Endothelial cell of umbilical vein (primary cell): ENCODE measurements at regions not wholly inside any gene's neighbourhood (a gene's known extent, or its start where the extent isn't known, plus 50 kb on each side); places are given as distances from the start of the nearest gene placed in this dataset.

ENCODE experiments used
- BruUV-seq: library from RNA; stranded (reverse); fragments of 400-500 nt; replicated peaks from 2 replicates; lab custom pipeline; 2021; lab: Mats Ljungman, UMichigan
- CTCF ChIA-PET: fragments of 300-600, 350-600 bp; sonication (Branson Sonifier 250); formaldehyde crosslinking; loops from one replicate; lab custom pipeline; 2021; ENCODE audit warnings: antibody characterized with exemption, inconsistent platforms; lab: Charles Lee
- POLR2A ChIA-PET: fragments of 300-600, 350-600 bp; sonication (Branson Sonifier 250); formaldehyde crosslinking; loops from one replicate; lab custom pipeline; 2021; ENCODE audit warnings: antibody characterized with exemption, inconsistent platforms; lab: Charles Lee
- DNase-seq: peaks from one replicate; pipeline ENCODE4 v3.0.0-alpha.2; 2011; ENCODE audit warnings: low read depth, low spot score
- FAIRE-seq: peaks from 2 replicates; lab custom pipeline; 2011; peaks lifted over from hg19 to GRCh38; lab: Jason Lieb, UNC
- H2AFZ ChIP-seq: 2 replicates; pipeline ENCODE4 v1.6.0; 2012; ENCODE audit warnings: low read depth, low read length, control low read depth, inconsistent platforms
- H3K27ac ChIP-seq: 2 replicates; pipeline ENCODE4 v1.5.1; 2011; ENCODE audit warnings: low read depth, mild to moderate bottlenecking, control low read depth, low read length, moderate library complexity; ENCODE audit not compliant: insufficient read depth
- H3K27me3 ChIP-seq, 2 experiments: 2 replicates each; pipeline versions ENCODE4 v1.6.0 to v1.6.1; 2011; ENCODE audit warnings: low read length in 2 of 2, mixed read lengths in 1 of 2; ENCODE audit not compliant: control insufficient read depth in 2 of 2, insufficient read depth in 2 of 2
- H3K36me3 ChIP-seq, 2 experiments: 2 replicates in 1 of 2; 3 replicates in 1 of 2; pipeline ENCODE4 v1.5.1; 2011; ENCODE audit warnings: low read length in 2 of 2, mild to moderate bottlenecking in 1 of 2, moderate library complexity in 1 of 2; ENCODE audit not compliant: control insufficient read depth in 2 of 2, insufficient read depth in 2 of 2; ENCODE audit errors: extremely low read depth in 1 of 2
- H3K4me1 ChIP-seq: 3 replicates; pipeline ENCODE4 v1.5.1; 2011; ENCODE audit warnings: mild to moderate bottlenecking, low read length; ENCODE audit not compliant: control insufficient read depth, insufficient read depth; ENCODE audit errors: extremely low read depth
- H3K4me2 ChIP-seq: 2 replicates; pipeline ENCODE4 v1.6.1; 2011; ENCODE audit warnings: low read length, control low read depth, mixed read lengths; ENCODE audit not compliant: insufficient read depth
- H3K4me3 ChIP-seq, 3 experiments: fragments of 200-600 bp in 1 of 3; sonication (generic), shearing (Covaris generic) in 1 of 3; replicated peaks in 1 of 3; 2 replicates each; pipeline ENCODE4 v1.5.1; 2011 to 2016; ENCODE audit warnings: control low read depth in 3 of 3, low read length in 3 of 3, mild to moderate bottlenecking in 2 of 3, inconsistent platforms in 1 of 3, low read depth in 1 of 3, moderate library complexity in 1 of 3; ENCODE audit not compliant: insufficient read depth in 1 of 3
- H3K79me2 ChIP-seq: 2 replicates; pipeline ENCODE4 v1.6.0; 2012; ENCODE audit warnings: low read length, inconsistent platforms; ENCODE audit not compliant: control insufficient read depth, insufficient read depth
- H3K9ac ChIP-seq: replicated peaks from 2 replicates; pipeline ENCODE3; 2011; ENCODE audit warnings: low read length, control low read depth; ENCODE audit not compliant: insufficient read depth; ENCODE audit errors: extremely low read depth
- H3K9me1 ChIP-seq: replicated peaks from 3 replicates; pipeline ENCODE4 v1.6.0; 2011; ENCODE audit warnings: mild to moderate bottlenecking, low read length; ENCODE audit not compliant: control insufficient read depth, insufficient read depth; ENCODE audit errors: extremely low read depth
- H3K9me3 ChIP-seq: replicated peaks from 2 replicates; pipeline ENCODE4 v1.5.1; 2012; ENCODE audit warnings: low read length, inconsistent platforms; ENCODE audit not compliant: control insufficient read depth, insufficient read depth
- H4K20me1 ChIP-seq: replicated peaks from 2 replicates; pipeline ENCODE3; 2011; ENCODE audit warnings: mild to moderate bottlenecking, low read length; ENCODE audit not compliant: control insufficient read depth, insufficient read depth; ENCODE audit errors: extremely low read depth
- CTCF ChIP-seq, 2 donors: IDR thresholded peaks; 1 replicate in 1 of 2; 2 replicates in 1 of 2; pipeline ENCODE4 v1.5.1; 2011; ENCODE audit warnings: low read length in 2 of 2, mild to moderate bottlenecking in 2 of 2, moderate library complexity in 2 of 2, control low read depth in 1 of 2, inconsistent platforms in 1 of 2, low read depth in 1 of 2; ENCODE audit not compliant: insufficient read depth in 1 of 2; ENCODE audit errors: extremely low read depth in 1 of 2
- EZH2 ChIP-seq: IDR thresholded peaks from 2 replicates; pipeline ENCODE4 v1.6.1; 2012; ENCODE audit warnings: borderline replicate concordance, low read depth, mild to moderate bottlenecking, moderate library complexity, low read length, inconsistent platforms; ENCODE audit not compliant: severe bottlenecking
- FOS ChIP-seq: IDR thresholded peaks from 2 replicates; pipeline ENCODE4 v1.6.1; 2011; ENCODE audit warnings: mild to moderate bottlenecking, low read length, moderate library complexity, borderline replicate concordance; ENCODE audit not compliant: insufficient read depth
- GATA2 ChIP-seq: IDR thresholded peaks from 2 replicates; pipeline ENCODE4 v1.7.0; 2011; ENCODE audit warnings: low read depth, mild to moderate bottlenecking, moderate library complexity, mixed read lengths, low read length; ENCODE audit not compliant: insufficient read length, insufficient read depth
- JUN ChIP-seq: IDR thresholded peaks from 2 replicates; pipeline ENCODE4 v1.6.1; 2011; ENCODE audit warnings: borderline replicate concordance, low read depth; ENCODE audit not compliant: insufficient read length, insufficient read depth
- MAX ChIP-seq: IDR thresholded peaks from 2 replicates; pipeline ENCODE4 v1.6.1; 2011; ENCODE audit not compliant: insufficient read depth, insufficient read length
- MYC ChIP-seq: IDR thresholded peaks from one replicate; pipeline ENCODE4 v1.6.1; 2011; ENCODE audit warnings: mild to moderate bottlenecking, low read depth, low read length
- POLR2A ChIP-seq: IDR thresholded peaks from 2 replicates; pipeline ENCODE4 v1.6.1; 2012; ENCODE audit warnings: low read depth, mild to moderate bottlenecking, control low read depth, low read length
- POLR2AphosphoS5 ChIP-seq: IDR thresholded peaks from 2 replicates; pipeline ENCODE4 v1.6.1; 2012; ENCODE audit warnings: low read depth, mild to moderate bottlenecking, control low read depth, low read length, moderate library complexity; ENCODE audit not compliant: insufficient read depth
- dilution Hi-C: fragments of 300-500 bp; cut with MboI; formaldehyde crosslinking; loops from one replicate; pipeline ENCODE4 v1.15.0; 2019; ENCODE audit warnings: low sequenced_read_pairs; ENCODE audit not compliant: extremely low pct_ligation_motif_present
- intact Hi-C: fragments of 100-400 bp; cut with micrococcal nuclease; formaldehyde crosslinking; loops from one replicate; pipeline ENCODE4 v1.10.0; 2022

GRCh38 chr5:176162888-176163287, 75.3 kb upstream of the SIMC1 start:
- Histone ChIP-seq H2AFZ (no peak overlapping the region), H4K20me1 (no peaks in the 10 kb centered on the region), H3K36me3 (no peaks in the 10 kb centered on the region), H3K27ac (no peak overlapping the region), H3K9me1 (no peaks in the 10 kb centered on the region), H3K4me3 (no peak overlapping the region), H3K9me3 (no peaks in the 10 kb centered on the region), H3K27me3 (peaks cover 0 to 2% of the 10 kb centered on the region in 2 experiments), H3K9ac (no peak overlapping the region), H3K4me1 (no peaks in the 10 kb centered on the region), H3K79me2 (no peaks in the 10 kb centered on the region), H3K4me2 (no peak overlapping the region)
- dilution Hi-C loops (no loop called here), intact Hi-C loops (no loop called here)
- ChIA-PET CTCF (no interaction called here), POLR2A (no interaction called here)
- no peak for DNase-seq
- no peak for FAIRE-seq
- BruUV-seq: no TSS peak
- TF ChIP-seq FOS: no peak
- no peak for TF ChIP-seq JUN
- no peak for TF ChIP-seq MAX
- TF ChIP-seq GATA2: no peak
- no peak for TF ChIP-seq CTCF (IDR thresholded peaks at IDR 0.05; ENCODE audit: extremely low read depth in 1 of 2, insufficient read depth in 1 of 2, low read depth in 1 of 2, low read length in 2 of 2)
- no peak for TF ChIP-seq MYC
- TF ChIP-seq POLR2A: no peak
- TF ChIP-seq EZH2: no peak
- TF ChIP-seq POLR2AphosphoS5: no peak
